HEK293 (cell line): ENCODE measurements at regions not wholly inside any gene's neighbourhood (a gene's known extent, or its start where the extent isn't known, plus 50 kb on each side); places are given as distances from the start of the nearest gene placed in this dataset.

Source experiments
- CTCF ChIA-PET: fragments of 350-600 bp; formaldehyde crosslinking; extraction: SDS; loops from one replicate; lab custom pipeline; 2021; ENCODE audit warnings: antibody characterized with exemption; lab: Yijun Ruan, JAX
- POLR2A ChIA-PET: fragments of 300-600 bp; formaldehyde crosslinking; extraction: SDS; loops from one replicate; lab custom pipeline; 2020; ENCODE audit warnings: antibody characterized with exemption, inconsistent platforms; lab: Yijun Ruan, JAX
- H3K27ac ChIP-seq: fragments of 200-500 bp; sonication (Bioruptor generic); 2 replicates; pipeline ENCODE4 v1.5.1; 2014; ENCODE audit warnings: low read depth, low read length, control low read depth, inconsistent platforms; ENCODE audit errors: extremely low read depth
- H3K36me3 ChIP-seq, 2 experiments: fragments of 200-500 bp in 1 of 2; sonication (Bioruptor generic) in 1 of 2; 1 replicate in 1 of 2; 2 replicates in 1 of 2; pipeline ENCODE4 v1.5.1; 2014 to 2017; ENCODE audit warnings: inconsistent platforms in 2 of 2, low read length in 2 of 2; ENCODE audit not compliant: control insufficient read depth in 2 of 2, insufficient read depth in 1 of 2
- H3K4me1 ChIP-seq: fragments of 200-500 bp; sonication (Bioruptor generic); 2 replicates; pipeline ENCODE4 v1.5.1; 2014; ENCODE audit warnings: mild to moderate bottlenecking, low read length, inconsistent platforms; ENCODE audit not compliant: control insufficient read depth, insufficient read depth
- H3K4me3 ChIP-seq: 2 replicates; pipeline ENCODE4 v1.5.1; 2011; ENCODE audit warnings: low read depth, mild to moderate bottlenecking, control low read depth, low read length, moderate library complexity
- H3K9me3 ChIP-seq: fragments of 200-500 bp; sonication (Bioruptor generic); 2 replicates; pipeline ENCODE4 v1.5.1; 2014; ENCODE audit warnings: low read depth, low read length, inconsistent platforms; ENCODE audit not compliant: control insufficient read depth, insufficient read depth
- SP7 ChIP-seq: fragments of 450-650 bp; formaldehyde crosslinking; IDR thresholded peaks from 2 replicates; pipeline ENCODE4 v1.5.1; 2016; ENCODE audit warnings: missing biosample characterization, missing genetic modification characterization
- WT1 ChIP-seq: fragments of 450-650 bp; formaldehyde crosslinking; IDR thresholded peaks from 2 replicates; pipeline ENCODE4 v1.5.1; 2016; ENCODE audit warnings: missing biosample characterization, missing genetic modification characterization
- ZBTB21 ChIP-seq: fragments of 450-650 bp; formaldehyde crosslinking; IDR thresholded peaks from 2 replicates; pipeline ENCODE4 v1.5.1; 2017; ENCODE audit warnings: missing biosample characterization, missing genetic modification characterization
- ZBTB48 ChIP-seq: fragments of 450-650 bp; formaldehyde crosslinking; IDR thresholded peaks from 2 replicates; pipeline ENCODE4 v1.5.1; 2016; ENCODE audit warnings: missing biosample characterization, missing genetic modification characterization
- ZBTB8A ChIP-seq: fragments of 450-650 bp; formaldehyde crosslinking; IDR thresholded peaks from 2 replicates; pipeline ENCODE4 v1.5.1; 2016; ENCODE audit warnings: missing biosample characterization, missing genetic modification characterization
- ZNF2 ChIP-seq: fragments of 450-650 bp; formaldehyde crosslinking; IDR thresholded peaks from 2 replicates; pipeline ENCODE4 v1.5.1; 2016; ENCODE audit warnings: missing biosample characterization, missing genetic modification characterization
- ZNF221 ChIP-seq: fragments of 450-650 bp; formaldehyde crosslinking; IDR thresholded peaks from 2 replicates; pipeline ENCODE4 v1.5.1; 2017; ENCODE audit warnings: missing biosample characterization, missing genetic modification characterization, borderline replicate concordance
- ZNF311 ChIP-seq: fragments of 450-650 bp; formaldehyde crosslinking; IDR thresholded peaks from 2 replicates; pipeline ENCODE4 v1.5.1; 2017; ENCODE audit warnings: missing biosample characterization, missing genetic modification characterization, borderline replicate concordance
- ZNF433 ChIP-seq: fragments of 450-650 bp; formaldehyde crosslinking; IDR thresholded peaks from 2 replicates; pipeline ENCODE4 v1.5.1; 2016; ENCODE audit warnings: missing biosample characterization, missing genetic modification characterization, low read depth
- ZNF660 ChIP-seq: fragments of 450-650 bp; IDR thresholded peaks from 2 replicates; pipeline ENCODE4 v1.5.1; 2018; ENCODE audit warnings: missing biosample characterization, mild to moderate bottlenecking, missing genetic modification characterization
- TF ChIP-seq, protein P1 (sequence below): fragments of 450-650 bp; formaldehyde crosslinking; IDR thresholded peaks from 2 replicates; pipeline ENCODE4 v1.5.1; 2016; ENCODE audit warnings: missing biosample characterization, missing genetic modification characterization, borderline replicate concordance
- TF ChIP-seq, protein P2 (sequence below): fragments of 450-650 bp; formaldehyde crosslinking; conservative IDR thresholded peaks from 2 replicates; pipeline ENCODE4 v1.5.1; 2016; ENCODE audit warnings: low read depth, missing biosample characterization, missing genetic modification characterization
- TF ChIP-seq, protein P3 (sequence below): fragments of 450-650 bp; formaldehyde crosslinking; IDR thresholded peaks from 2 replicates; pipeline ENCODE4 v1.5.1; 2016; ENCODE audit warnings: missing biosample characterization, missing genetic modification characterization, borderline replicate concordance
- TF ChIP-seq, protein P4 (sequence below): fragments of 450-650 bp; formaldehyde crosslinking; IDR thresholded peaks from 2 replicates; pipeline ENCODE4 v1.5.1; 2016; ENCODE audit warnings: missing biosample characterization, missing genetic modification characterization, low read depth

DNA sequence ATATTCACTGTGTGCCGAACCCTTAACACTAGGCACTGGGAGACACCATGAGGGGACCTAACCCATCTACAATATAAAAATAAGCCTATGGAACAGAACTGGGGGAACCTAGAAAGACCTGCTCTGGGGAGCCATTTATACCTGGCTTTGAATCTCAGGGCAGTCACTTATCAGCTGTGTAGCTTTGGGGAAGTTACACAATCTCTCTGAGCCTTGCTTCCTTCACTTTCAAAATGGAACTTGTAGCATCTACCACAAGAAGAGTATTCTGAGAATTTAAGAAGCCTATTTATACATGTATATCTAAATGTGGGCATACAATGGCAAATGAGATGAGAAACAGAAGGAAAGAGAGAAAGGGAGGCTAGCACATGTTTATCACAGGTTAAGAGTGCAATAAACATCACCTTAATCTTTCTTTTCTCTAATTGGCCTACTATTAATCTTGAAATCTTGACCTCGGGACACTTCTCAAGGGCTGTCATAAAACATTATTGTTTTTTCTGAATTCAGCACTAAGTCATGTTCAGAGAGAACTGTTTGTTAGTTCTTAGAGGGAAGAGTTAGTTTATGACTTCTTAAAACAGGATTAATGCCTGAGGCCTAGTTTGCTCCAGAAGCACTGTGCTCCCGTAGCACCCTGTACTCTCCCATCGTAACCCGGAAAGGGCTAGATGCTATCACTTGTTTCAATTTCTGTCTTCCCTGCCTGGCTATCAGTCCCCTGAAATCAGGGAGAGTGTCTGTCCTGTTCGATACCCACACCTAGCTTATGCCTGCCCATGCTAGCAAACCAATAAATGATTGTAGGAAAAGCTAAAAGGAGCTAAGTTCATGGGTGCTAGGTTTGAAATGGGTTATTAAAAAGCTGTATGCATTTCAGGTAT is 606.4 kb upstream of the CLINT1 start (continued):
- TF ChIP-seq, protein P1, sequence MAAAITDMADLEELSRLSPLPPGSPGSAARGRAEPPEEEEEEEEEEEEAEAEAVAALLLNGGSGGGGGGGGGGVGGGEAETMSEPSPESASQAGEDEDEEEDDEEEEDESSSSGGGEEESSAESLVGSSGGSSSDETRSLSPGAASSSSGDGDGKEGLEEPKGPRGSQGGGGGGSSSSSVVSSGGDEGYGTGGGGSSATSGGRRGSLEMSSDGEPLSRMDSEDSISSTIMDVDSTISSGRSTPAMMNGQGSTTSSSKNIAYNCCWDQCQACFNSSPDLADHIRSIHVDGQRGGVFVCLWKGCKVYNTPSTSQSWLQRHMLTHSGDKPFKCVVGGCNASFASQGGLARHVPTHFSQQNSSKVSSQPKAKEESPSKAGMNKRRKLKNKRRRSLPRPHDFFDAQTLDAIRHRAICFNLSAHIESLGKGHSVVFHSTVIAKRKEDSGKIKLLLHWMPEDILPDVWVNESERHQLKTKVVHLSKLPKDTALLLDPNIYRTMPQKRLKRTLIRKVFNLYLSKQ = no peak
- TF ChIP-seq ZNF311 (tag by site-specific recombination) (no peak), ZBTB21 (tag by site-specific recombination) (no peak), ZNF2 (tag by site-specific recombination) (no peak), ZNF433 (no peak), WT1 (tag by site-specific recombination) (peak; percentile 35; the same call in 1 of the 2 replicates), SP7 (no peak)

DNA sequence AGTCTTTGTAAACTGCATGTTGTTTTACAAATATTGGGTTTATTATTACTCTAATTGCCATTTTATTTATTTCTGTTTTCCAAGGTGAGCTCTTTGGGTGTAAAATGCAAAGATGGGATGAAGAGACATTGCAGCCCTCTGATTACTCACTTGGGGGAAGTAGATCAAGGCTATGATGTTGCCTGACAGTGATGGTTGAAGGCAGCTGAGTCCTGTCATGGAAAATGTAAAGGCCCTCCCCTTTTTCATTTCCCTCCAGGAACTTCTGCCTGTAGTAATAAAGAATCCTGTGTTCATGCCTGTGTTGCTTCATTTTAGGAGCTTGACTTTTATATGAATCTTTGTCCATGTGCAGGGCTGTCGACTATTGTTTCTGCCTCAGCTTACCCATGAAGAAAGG is 605.4 kb upstream of the CLINT1 start:
- POLR2A ChIA-PET = no interaction called here
- H3K4me1 ChIP-seq = peaks cover 7% of the 10 kb centered on the region
- TF ChIP-seq, protein P2, sequence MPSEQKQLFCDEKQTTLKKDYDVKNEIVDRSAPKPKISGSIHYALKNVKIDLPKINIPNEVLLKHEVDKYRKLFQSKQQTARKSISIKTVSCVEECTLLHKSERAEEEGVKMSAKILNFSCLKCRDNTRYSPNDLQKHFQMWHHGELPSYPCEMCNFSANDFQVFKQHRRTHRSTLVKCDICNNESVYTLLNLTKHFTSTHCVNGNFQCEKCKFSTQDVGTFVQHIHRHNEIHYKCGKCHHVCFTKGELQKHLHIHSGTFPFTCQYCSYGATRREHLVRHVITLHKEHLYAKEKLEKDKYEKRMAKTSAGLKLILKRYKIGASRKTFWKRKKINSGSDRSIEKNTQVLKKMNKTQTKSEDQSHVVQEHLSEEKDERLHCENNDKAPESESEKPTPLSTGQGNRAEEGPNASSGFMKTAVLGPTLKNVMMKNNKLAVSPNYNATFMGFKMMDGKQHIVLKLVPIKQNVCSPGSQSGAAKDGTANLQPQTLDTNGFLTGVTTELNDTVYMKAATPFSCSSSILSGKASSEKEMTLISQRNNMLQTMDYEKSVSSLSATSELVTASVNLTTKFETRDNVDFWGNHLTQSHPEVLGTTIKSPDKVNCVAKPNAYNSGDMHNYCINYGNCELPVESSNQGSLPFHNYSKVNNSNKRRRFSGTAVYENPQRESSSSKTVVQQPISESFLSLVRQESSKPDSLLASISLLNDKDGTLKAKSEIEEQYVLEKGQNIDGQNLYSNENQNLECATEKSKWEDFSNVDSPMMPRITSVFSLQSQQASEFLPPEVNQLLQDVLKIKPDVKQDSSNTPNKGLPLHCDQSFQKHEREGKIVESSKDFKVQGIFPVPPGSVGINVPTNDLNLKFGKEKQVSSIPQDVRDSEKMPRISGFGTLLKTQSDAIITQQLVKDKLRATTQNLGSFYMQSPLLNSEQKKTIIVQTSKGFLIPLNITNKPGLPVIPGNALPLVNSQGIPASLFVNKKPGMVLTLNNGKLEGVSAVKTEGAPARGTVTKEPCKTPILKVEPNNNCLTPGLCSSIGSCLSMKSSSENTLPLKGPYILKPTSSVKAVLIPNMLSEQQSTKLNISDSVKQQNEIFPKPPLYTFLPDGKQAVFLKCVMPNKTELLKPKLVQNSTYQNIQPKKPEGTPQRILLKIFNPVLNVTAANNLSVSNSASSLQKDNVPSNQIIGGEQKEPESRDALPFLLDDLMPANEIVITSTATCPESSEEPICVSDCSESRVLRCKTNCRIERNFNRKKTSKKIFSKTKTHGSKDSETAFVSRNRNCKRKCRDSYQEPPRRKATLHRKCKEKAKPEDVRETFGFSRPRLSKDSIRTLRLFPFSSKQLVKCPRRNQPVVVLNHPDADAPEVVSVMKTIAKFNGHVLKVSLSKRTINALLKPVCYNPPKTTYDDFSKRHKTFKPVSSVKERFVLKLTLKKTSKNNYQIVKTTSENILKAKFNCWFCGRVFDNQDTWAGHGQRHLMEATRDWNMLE (tag by site-specific recombination) = no peak
- TF ChIP-seq ZNF221 (tag by site-specific recombination) (no peak), ZBTB48 (tag by site-specific recombination) (no peak)
- TF ChIP-seq, protein P3, sequence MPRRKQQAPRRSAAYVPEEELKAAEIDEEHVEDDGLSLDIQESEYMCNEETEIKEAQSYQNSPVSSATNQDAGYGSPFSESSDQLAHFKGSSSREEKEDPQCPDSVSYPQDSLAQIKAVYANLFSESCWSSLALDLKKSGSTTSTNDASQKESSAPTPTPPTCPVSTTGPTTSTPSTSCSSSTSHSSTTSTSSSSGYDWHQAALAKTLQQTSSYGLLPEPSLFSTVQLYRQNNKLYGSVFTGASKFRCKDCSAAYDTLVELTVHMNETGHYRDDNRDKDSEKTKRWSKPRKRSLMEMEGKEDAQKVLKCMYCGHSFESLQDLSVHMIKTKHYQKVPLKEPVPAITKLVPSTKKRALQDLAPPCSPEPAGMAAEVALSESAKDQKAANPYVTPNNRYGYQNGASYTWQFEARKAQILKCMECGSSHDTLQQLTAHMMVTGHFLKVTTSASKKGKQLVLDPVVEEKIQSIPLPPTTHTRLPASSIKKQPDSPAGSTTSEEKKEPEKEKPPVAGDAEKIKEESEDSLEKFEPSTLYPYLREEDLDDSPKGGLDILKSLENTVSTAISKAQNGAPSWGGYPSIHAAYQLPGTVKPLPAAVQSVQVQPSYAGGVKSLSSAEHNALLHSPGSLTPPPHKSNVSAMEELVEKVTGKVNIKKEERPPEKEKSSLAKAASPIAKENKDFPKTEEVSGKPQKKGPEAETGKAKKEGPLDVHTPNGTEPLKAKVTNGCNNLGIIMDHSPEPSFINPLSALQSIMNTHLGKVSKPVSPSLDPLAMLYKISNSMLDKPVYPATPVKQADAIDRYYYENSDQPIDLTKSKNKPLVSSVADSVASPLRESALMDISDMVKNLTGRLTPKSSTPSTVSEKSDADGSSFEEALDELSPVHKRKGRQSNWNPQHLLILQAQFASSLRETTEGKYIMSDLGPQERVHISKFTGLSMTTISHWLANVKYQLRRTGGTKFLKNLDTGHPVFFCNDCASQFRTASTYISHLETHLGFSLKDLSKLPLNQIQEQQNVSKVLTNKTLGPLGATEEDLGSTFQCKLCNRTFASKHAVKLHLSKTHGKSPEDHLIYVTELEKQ (tag by site-specific recombination) = no peak
- TF ChIP-seq, all 188 proteins: peak for 0
- CTCF ChIA-PET = no interaction called here
- H3K27ac ChIP-seq = no peak overlapping the region
- no peaks in the 10 kb centered on the region for H3K36me3 ChIP-seq
- H3K9me3 ChIP-seq = no peaks in the 10 kb centered on the region
- no peak overlapping the region for H3K4me3 ChIP-seq

DNA sequence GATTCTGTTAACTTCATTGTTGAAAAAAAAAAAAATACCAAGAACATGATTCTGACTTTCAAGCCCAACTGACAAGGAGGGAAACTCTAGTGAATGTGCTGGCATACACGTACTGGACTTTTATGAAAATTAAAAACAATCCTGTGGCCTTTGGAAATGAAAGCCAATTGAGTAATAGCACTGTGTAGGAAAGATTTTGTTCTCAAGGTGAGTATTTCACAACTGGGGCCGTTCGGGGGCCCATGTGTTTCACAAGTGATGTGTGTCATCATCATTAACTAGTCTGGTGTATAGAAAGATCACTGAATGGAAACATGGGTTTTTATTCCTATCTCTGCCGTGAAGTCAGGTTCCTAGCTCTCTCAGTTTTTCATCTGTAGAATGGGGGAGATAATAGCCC is 605.0 kb upstream of the CLINT1 start:
- Histone ChIP-seq H3K4me1 (peaks cover 7% of the 10 kb centered on the region), H3K4me3 (no peak overlapping the region), H3K36me3 (no peaks in the 10 kb centered on the region), H3K27ac (no peak overlapping the region), H3K9me3 (no peaks in the 10 kb centered on the region)
- CTCF ChIA-PET = interaction anchor here (0.7 kb wide), 1 partner anchor 154 kb away, joined by 3 read pairs; no protein-coding TSS in a partner anchor
- POLR2A ChIA-PET = no interaction called here
- TF ChIP-seq ZNF660 (tag by site-specific recombination) (no peak), ZBTB8A (tag by site-specific recombination) (no peak)
- TF ChIP-seq, protein P4, sequence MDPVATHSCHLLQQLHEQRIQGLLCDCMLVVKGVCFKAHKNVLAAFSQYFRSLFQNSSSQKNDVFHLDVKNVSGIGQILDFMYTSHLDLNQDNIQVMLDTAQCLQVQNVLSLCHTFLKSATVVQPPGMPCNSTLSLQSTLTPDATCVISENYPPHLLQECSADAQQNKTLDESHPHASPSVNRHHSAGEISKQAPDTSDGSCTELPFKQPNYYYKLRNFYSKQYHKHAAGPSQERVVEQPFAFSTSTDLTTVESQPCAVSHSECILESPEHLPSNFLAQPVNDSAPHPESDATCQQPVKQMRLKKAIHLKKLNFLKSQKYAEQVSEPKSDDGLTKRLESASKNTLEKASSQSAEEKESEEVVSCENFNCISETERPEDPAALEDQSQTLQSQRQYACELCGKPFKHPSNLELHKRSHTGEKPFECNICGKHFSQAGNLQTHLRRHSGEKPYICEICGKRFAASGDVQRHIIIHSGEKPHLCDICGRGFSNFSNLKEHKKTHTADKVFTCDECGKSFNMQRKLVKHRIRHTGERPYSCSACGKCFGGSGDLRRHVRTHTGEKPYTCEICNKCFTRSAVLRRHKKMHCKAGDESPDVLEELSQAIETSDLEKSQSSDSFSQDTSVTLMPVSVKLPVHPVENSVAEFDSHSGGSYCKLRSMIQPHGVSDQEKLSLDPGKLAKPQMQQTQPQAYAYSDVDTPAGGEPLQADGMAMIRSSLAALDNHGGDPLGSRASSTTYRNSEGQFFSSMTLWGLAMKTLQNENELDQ (tag by site-specific recombination) = no peak
